AG09309 (cell line): ENCODE measurements at regions not wholly inside any gene's neighbourhood (a gene's known extent, or its start where the extent isn't known, plus 50 kb on each side); places are given as distances from the start of the nearest gene placed in this dataset.

Source experiments
- DNase-seq: peaks from one replicate; pipeline ENCODE4 v3.0.0-alpha.2; 2010; ENCODE audit warnings: low read depth
- H3K4me3 ChIP-seq: 2 replicates; pipeline ENCODE4 v1.5.1; 2011; ENCODE audit warnings: mild to moderate bottlenecking, low read depth, low read length, moderate library complexity; ENCODE audit not compliant: control insufficient read depth
- CTCF ChIP-seq: IDR thresholded peaks from 2 replicates; pipeline ENCODE4 v1.5.1; 2011; ENCODE audit warnings: mild to moderate bottlenecking, low read depth, low read length, inconsistent platforms; ENCODE audit not compliant: insufficient read depth, control insufficient read depth; ENCODE audit errors: missing control alignments

GRCh38 chr11:13076961-13077360 is 67.8 kb downstream of the RASSF10 start:
- TF ChIP-seq CTCF = no peak
- DNase-seq = no peak
- no peak overlapping the region for H3K4me3 ChIP-seq

- no peak overlapping the region for H3K4me3 ChIP-seq
- no peak for DNase-seq
- no peak for TF ChIP-seq CTCF
Observed at GRCh38 chr11:13080861-13081260, 71.7 kb downstream of the RASSF10 start.

- TF ChIP-seq CTCF = no peak
- H3K4me3 ChIP-seq = no peak overlapping the region
Observed at GRCh38 chr11:13082588-13082987, 73.5 kb downstream of the RASSF10 start.

GRCh38 chr11:13090228-13090708 is 81.2 kb downstream of the RASSF10 start:
- DNase-seq = no peak
- no peak overlapping the region for H3K4me3 ChIP-seq
- TF ChIP-seq CTCF = no peak

More at GRCh38 chr11:13082588-13082987, 73.5 kb downstream of the RASSF10 start:
- no peak for DNase-seq

- no peak for TF ChIP-seq CTCF
- no peak for DNase-seq
- H3K4me3 ChIP-seq = no peak overlapping the region
Observed at GRCh38 chr11:13091373-13091772, 82.3 kb downstream of the RASSF10 start.

- H3K4me3 ChIP-seq = no peak overlapping the region
- no peak for TF ChIP-seq CTCF
- DNase-seq = no peak
Observed at GRCh38 chr11:13091804-13092203, 82.7 kb downstream of the RASSF10 start.
